ENCODE measurements at regions not wholly inside any gene's neighbourhood (a gene's known extent, or its start where the extent isn't known, plus 50 kb on each side); places are given as distances from the start of the nearest gene placed in this dataset.

DNA sequence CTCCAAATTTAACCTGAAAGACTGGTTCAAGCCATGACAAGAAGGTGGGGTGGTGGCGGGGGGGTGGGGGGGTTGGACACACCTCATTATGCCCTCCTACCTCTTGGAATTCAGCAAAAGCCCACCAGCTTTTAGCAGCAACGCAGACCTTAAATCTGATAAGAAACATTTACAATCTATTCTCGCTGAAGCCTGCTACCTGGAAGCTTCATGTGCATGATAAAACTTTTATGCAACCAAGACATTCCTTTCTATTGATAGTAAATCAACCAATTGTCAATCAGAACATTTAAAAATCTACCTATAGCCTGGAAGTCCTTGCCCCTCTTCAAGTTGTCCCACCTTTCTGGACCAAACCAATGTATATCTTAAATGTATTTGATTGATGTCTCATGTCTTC, 113.6 kb upstream of the FAM98A start:
- no peaks in the 10 kb centered on the region for H3F3A ChIP-seq (ENCODE audit: insufficient read depth)
- H3K4me2 ChIP-seq (ENCODE audit: low read depth, low read length, poor library complexity, severe bottlenecking): no peak overlapping the region
- H3K9me3 ChIP-seq (ENCODE audit: insufficient read depth, low read length): no peaks in the 10 kb centered on the region
- no peak overlapping the region for H3K9ac ChIP-seq (ENCODE audit: low read length)
- no peaks in the 10 kb centered on the region for H3K79me2 ChIP-seq (ENCODE audit: insufficient read depth, low read length)
- H3K36me3 ChIP-seq (ENCODE audit: low read length): no peaks in the 10 kb centered on the region
- no peaks in the 10 kb centered on the region for H3K9me2 ChIP-seq (replicated peaks; ENCODE audit: insufficient read depth, low read length)
- no peak for TF ChIP-seq CTCF (IDR thresholded peaks at IDR 0.05; ENCODE audit: insufficient read depth, low read length, poor library complexity, severe bottlenecking)
- TF ChIP-seq EZH2phosphoT487 (conservative IDR thresholded peaks at IDR 0.05; ENCODE audit: low read length): no peak
- H3K4me3 ChIP-seq (ENCODE audit: insufficient read depth, low read length, poor library complexity, severe bottlenecking): no peak overlapping the region
- H3K27ac ChIP-seq (ENCODE audit: low read depth, low read length): no peak overlapping the region
- no peaks in the 10 kb centered on the region for H4K20me1 ChIP-seq (ENCODE audit: low read depth, low read length)
- H3K27me3 ChIP-seq (ENCODE audit: low read length): no peaks in the 10 kb centered on the region
- H2AFZ ChIP-seq (ENCODE audit: low read depth, low read length, severe bottlenecking): no peak overlapping the region

DNA sequence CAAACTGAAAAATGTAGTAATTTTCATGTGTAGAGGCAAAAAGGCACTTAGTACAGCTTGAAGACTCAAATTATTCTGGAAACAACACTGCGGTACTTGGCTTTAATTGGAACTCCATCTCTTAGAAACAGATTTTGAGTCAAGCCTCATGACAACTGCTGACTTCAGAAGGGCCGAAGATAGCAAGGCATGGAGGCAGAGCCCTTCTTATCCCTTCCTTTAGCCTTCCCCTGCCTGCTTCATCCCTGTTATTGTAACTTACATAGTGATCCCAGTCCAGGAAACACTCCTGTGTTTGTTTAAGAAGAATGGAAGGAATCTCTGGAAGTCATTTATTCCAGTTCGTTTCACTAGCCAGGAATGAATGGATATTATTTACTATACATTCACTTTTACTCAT, 110.9 kb upstream of the FAM98A start:
- no peaks in the 10 kb centered on the region for H3K36me3 ChIP-seq (ENCODE audit: low read length)
- TF ChIP-seq EZH2phosphoT487 (conservative IDR thresholded peaks at IDR 0.05; ENCODE audit: low read length): no peak
- no peak for TF ChIP-seq CTCF (IDR thresholded peaks at IDR 0.05; ENCODE audit: insufficient read depth, low read length, poor library complexity, severe bottlenecking)
- H3F3A ChIP-seq (ENCODE audit: insufficient read depth): no peaks in the 10 kb centered on the region
- no peak overlapping the region for H3K4me2 ChIP-seq (ENCODE audit: low read depth, low read length, poor library complexity, severe bottlenecking)
- no peak overlapping the region for H3K27ac ChIP-seq (ENCODE audit: low read depth, low read length)
- H3K9me2 ChIP-seq (replicated peaks; ENCODE audit: insufficient read depth, low read length): no peaks in the 10 kb centered on the region
- no peaks in the 10 kb centered on the region for H3K9me3 ChIP-seq (ENCODE audit: insufficient read depth, low read length)
- no peaks in the 10 kb centered on the region for H3K79me2 ChIP-seq (ENCODE audit: insufficient read depth, low read length)
- H4K20me1 ChIP-seq (ENCODE audit: low read depth, low read length): no peaks in the 10 kb centered on the region
- no peaks in the 10 kb centered on the region for H3K27me3 ChIP-seq (ENCODE audit: low read length)
- no peak overlapping the region for H3K9ac ChIP-seq (ENCODE audit: low read length)
- no peak overlapping the region for H2AFZ ChIP-seq (ENCODE audit: low read depth, low read length, severe bottlenecking)
- no peak overlapping the region for H3K4me3 ChIP-seq (ENCODE audit: insufficient read depth, low read length, poor library complexity, severe bottlenecking)

DNA sequence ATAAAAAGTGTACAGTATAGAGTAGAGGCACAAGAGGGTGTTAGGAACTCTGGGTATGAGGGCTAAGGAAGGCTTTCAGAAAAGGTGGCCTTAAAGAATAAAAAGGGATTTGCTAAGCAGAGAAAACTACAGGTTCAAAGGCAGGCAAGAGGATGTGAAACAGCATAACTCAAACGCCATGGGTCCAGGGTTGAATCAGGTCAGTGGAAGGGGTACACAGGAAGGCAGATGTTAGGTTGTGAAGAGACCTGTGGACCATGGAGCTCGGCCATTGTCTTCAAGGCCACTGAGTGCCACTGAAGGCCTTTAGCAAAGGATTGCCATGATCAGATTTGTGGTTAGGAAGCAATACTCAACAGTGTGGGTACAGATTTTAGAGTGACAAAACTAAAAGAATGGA, 108.2 kb upstream of the FAM98A start:
- Histone ChIP-seq H3K9ac (ENCODE audit: low read length) (no peak overlapping the region), H3K4me3 (ENCODE audit: insufficient read depth, low read length, poor library complexity, severe bottlenecking) (no peak overlapping the region), H4K20me1 (ENCODE audit: low read depth, low read length) (no peaks in the 10 kb centered on the region), H3F3A (ENCODE audit: insufficient read depth) (no peaks in the 10 kb centered on the region), H3K4me2 (ENCODE audit: low read depth, low read length, poor library complexity, severe bottlenecking) (no peak overlapping the region), H2AFZ (ENCODE audit: low read depth, low read length, severe bottlenecking) (no peak overlapping the region), H3K9me3 (ENCODE audit: insufficient read depth, low read length) (no peaks in the 10 kb centered on the region), H3K27ac (ENCODE audit: low read depth, low read length) (no peak overlapping the region), H3K9me2 (replicated peaks; ENCODE audit: insufficient read depth, low read length) (no peaks in the 10 kb centered on the region), H3K36me3 (ENCODE audit: low read length) (no peaks in the 10 kb centered on the region), H3K27me3 (ENCODE audit: low read length) (no peaks in the 10 kb centered on the region), H3K79me2 (ENCODE audit: insufficient read depth, low read length) (no peaks in the 10 kb centered on the region)
- no peak for TF ChIP-seq EZH2phosphoT487 (conservative IDR thresholded peaks at IDR 0.05; ENCODE audit: low read length)
- no peak for TF ChIP-seq CTCF (IDR thresholded peaks at IDR 0.05; ENCODE audit: insufficient read depth, low read length, poor library complexity, severe bottlenecking)

GRCh38 chr2:33706410-33706809, 107.3 kb upstream of the FAM98A start:
- no peak overlapping the region for H2AFZ ChIP-seq (ENCODE audit: low read depth, low read length, severe bottlenecking)
- H3K9me2 ChIP-seq (replicated peaks; ENCODE audit: insufficient read depth, low read length): no peaks in the 10 kb centered on the region
- H3K79me2 ChIP-seq (ENCODE audit: insufficient read depth, low read length): no peaks in the 10 kb centered on the region
- H4K20me1 ChIP-seq (ENCODE audit: low read depth, low read length): no peaks in the 10 kb centered on the region
- H3K27me3 ChIP-seq (ENCODE audit: low read length): no peaks in the 10 kb centered on the region
- TF ChIP-seq CTCF (IDR thresholded peaks at IDR 0.05; ENCODE audit: insufficient read depth, low read length, poor library complexity, severe bottlenecking) (no peak), EZH2phosphoT487 (conservative IDR thresholded peaks at IDR 0.05; ENCODE audit: low read length) (no peak)
- no peaks in the 10 kb centered on the region for H3K9me3 ChIP-seq (ENCODE audit: insufficient read depth, low read length)
- H3K27ac ChIP-seq (ENCODE audit: low read depth, low read length): no peak overlapping the region
- H3K4me3 ChIP-seq (ENCODE audit: insufficient read depth, low read length, poor library complexity, severe bottlenecking): no peak overlapping the region
- H3F3A ChIP-seq (ENCODE audit: insufficient read depth): no peaks in the 10 kb centered on the region
- H3K9ac ChIP-seq (ENCODE audit: low read length): no peak overlapping the region
- no peak overlapping the region for H3K4me2 ChIP-seq (ENCODE audit: low read depth, low read length, poor library complexity, severe bottlenecking)
- no peaks in the 10 kb centered on the region for H3K36me3 ChIP-seq (ENCODE audit: low read length)

Data from SU-DHL-6 (cell line).